Subcutaneous abdominal adipose tissue (tissue), 5 donors: ENCODE measurements at regions not wholly inside any gene's neighbourhood (a gene's known extent, or its start where the extent isn't known, plus 50 kb on each side); places are given as distances from the start of the nearest gene placed in this dataset.

Experiments
- H3K27ac ChIP-seq: one replicate; pipeline ENCODE4 v1.7.0; 2013; ENCODE audit warnings: low read depth, mild to moderate bottlenecking, inconsistent platforms, low read length, moderate library complexity
- H3K27me3 ChIP-seq, 5 donors: one replicate each; pipeline ENCODE4 v1.7.0; 2013; ENCODE audit warnings: low read length in 5 of 5, inconsistent platforms in 1 of 5; ENCODE audit not compliant: control insufficient read depth in 5 of 5, insufficient read depth in 4 of 5
- H3K36me3 ChIP-seq, 5 donors: one replicate each; pipeline ENCODE4 v1.7.0; 2013; ENCODE audit warnings: low read length in 5 of 5; ENCODE audit not compliant: control insufficient read depth in 5 of 5, insufficient read depth in 5 of 5
- H3K4me1 ChIP-seq, 5 donors: one replicate each; pipeline ENCODE4 v1.7.0; 2013; ENCODE audit warnings: low read length in 5 of 5, mild to moderate bottlenecking in 3 of 5, moderate library complexity in 1 of 5; ENCODE audit not compliant: control insufficient read depth in 5 of 5, insufficient read depth in 5 of 5
- H3K4me3 ChIP-seq, 5 donors: one replicate each; pipeline ENCODE4 v1.7.0; 2013; ENCODE audit warnings: low read length in 5 of 5, low read depth in 1 of 5
- H3K9ac ChIP-seq, 5 donors: one replicate each; pipeline ENCODE4 v1.7.0; 2013; ENCODE audit warnings: low read length in 5 of 5, mild to moderate bottlenecking in 4 of 5, moderate library complexity in 3 of 5
- H3K9me3 ChIP-seq, 5 donors: one replicate each; pipeline ENCODE4 v1.7.0; 2013; ENCODE audit warnings: low read length in 5 of 5; ENCODE audit not compliant: control insufficient read depth in 5 of 5
- donor health status: healthy.
- donor health status: healthy.
- donor health status: healthy.
- donor health status: healthy.
- donor health status: healthy.

- Histone ChIP-seq H3K9me3 (peaks cover 5 to 41% (median 24%) of the 10 kb centered on the region in 5 donors), H3K36me3 (no peaks in the 10 kb centered on the region), H3K27me3 (no peaks in the 10 kb centered on the region), H3K9ac (no peak overlapping the region), H3K4me3 (no peak overlapping the region), H3K4me1 (no peaks in the 10 kb centered on the region), H3K27ac (no peak overlapping the region)
Measured at GRCh38 chr1:187949567-187949966, 1120.8 kb downstream of the PLA2G4A start.

GRCh38 chr1:187951817-187952216 is 1123.1 kb downstream of the PLA2G4A start:
- no peaks in the 10 kb centered on the region for H3K27me3 ChIP-seq
- no peak overlapping the region for H3K27ac ChIP-seq
- peaks cover 0 to under 1% (median 0%) of the 10 kb centered on the region in 5 donors for H3K4me1 ChIP-seq
- no peak overlapping the region for H3K9ac ChIP-seq
- peaks cover 5 to 36% (median 19%) of the 10 kb centered on the region in 5 donors for H3K9me3 ChIP-seq
- H3K36me3 ChIP-seq: no peaks in the 10 kb centered on the region
- no peak overlapping the region for H3K4me3 ChIP-seq

- H3K9ac ChIP-seq: no peak overlapping the region
- H3K27ac ChIP-seq: no peak overlapping the region
- no peaks in the 10 kb centered on the region for H3K27me3 ChIP-seq
- peaks cover 0 to 5% (median 0%) of the 10 kb centered on the region in 5 donors for H3K4me1 ChIP-seq
- H3K36me3 ChIP-seq: no peaks in the 10 kb centered on the region
- H3K4me3 ChIP-seq: no peak overlapping the region
- H3K9me3 ChIP-seq: peaks cover 5 to 30% (median 17%) of the 10 kb centered on the region in 5 donors
Measured at GRCh38 chr1:187952446-187952845, 1123.7 kb downstream of the PLA2G4A start.

- H3K4me3 ChIP-seq: no peak overlapping the region
- H3K9me3 ChIP-seq: peaks cover 4 to 16% (median 7%) of the 10 kb centered on the region in 5 donors
- no peaks in the 10 kb centered on the region for H3K36me3 ChIP-seq
- H3K4me1 ChIP-seq: peaks cover 0 to 5% (median 0%) of the 10 kb centered on the region in 5 donors
- no peak overlapping the region for H3K27ac ChIP-seq
- no peak overlapping the region for H3K9ac ChIP-seq
- no peaks in the 10 kb centered on the region for H3K27me3 ChIP-seq
Measured at GRCh38 chr1:187956975-187957374, 1128.2 kb downstream of the PLA2G4A start.

DNA sequence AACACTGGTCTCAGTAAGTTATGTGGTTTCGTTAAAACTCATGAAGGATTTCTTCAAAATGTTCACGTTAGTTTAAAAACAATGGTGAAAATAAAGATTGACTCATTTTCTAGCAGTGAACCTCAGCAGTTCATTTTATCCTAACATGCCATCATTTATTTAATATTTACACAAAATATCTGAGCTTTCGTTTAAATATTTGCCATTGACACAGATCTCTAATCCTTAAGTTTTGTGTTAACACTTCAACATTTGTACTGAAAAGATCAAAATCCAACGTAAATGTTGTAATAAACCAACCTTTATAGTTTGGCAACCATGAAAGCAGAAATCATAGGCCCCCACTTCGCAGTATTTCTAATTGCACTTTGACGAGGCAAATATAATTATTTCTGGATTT is 1129.5 kb downstream of the PLA2G4A start:
- Histone ChIP-seq H3K27ac (no peak overlapping the region), H3K4me1 (peaks cover 0 to 5% (median 0%) of the 10 kb centered on the region in 5 donors), H3K36me3 (no peaks in the 10 kb centered on the region), H3K9ac (no peak overlapping the region), H3K9me3 (peaks cover 0 to 5% (median 0%) of the 10 kb centered on the region in 5 donors), H3K27me3 (no peaks in the 10 kb centered on the region), H3K4me3 (no peak overlapping the region)

DNA sequence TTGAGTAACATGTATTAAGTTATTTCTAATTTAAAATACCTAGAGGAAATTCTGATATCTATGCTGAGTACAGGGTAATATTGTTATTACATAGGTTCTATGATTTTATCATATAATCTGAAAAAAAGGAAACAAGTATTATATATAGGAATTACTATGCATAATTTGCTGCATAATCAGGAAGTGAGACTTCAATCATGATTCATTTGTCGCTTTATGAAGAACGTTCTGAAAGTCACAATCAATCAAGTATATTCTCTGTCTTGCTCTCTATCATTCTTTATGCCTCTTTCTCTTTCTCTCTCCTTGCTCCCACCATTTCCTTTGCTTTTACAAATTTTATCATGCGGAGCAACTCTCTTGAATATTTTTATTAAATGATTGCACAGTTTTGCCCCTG is 1130.3 kb downstream of the PLA2G4A start:
- H3K4me1 ChIP-seq: peaks cover 0 to 5% (median 0%) of the 10 kb centered on the region in 5 donors
- H3K27me3 ChIP-seq: no peaks in the 10 kb centered on the region
- H3K4me3 ChIP-seq: no peak overlapping the region
- no peak overlapping the region for H3K27ac ChIP-seq
- no peak overlapping the region for H3K9ac ChIP-seq
- no peaks in the 10 kb centered on the region for H3K36me3 ChIP-seq
- H3K9me3 ChIP-seq: no peaks in the 10 kb centered on the region

GRCh38 chr1:187960125-187960638 is 1131.4 kb downstream of the PLA2G4A start:
- Histone ChIP-seq H3K4me1 (peaks cover 0 to 5% (median 0%) of the 10 kb centered on the region in 5 donors), H3K9ac (no peak overlapping the region), H3K27me3 (no peaks in the 10 kb centered on the region), H3K36me3 (no peaks in the 10 kb centered on the region), H3K4me3 (no peak overlapping the region), H3K27ac (no peak overlapping the region), H3K9me3 (no peaks in the 10 kb centered on the region)

DNA sequence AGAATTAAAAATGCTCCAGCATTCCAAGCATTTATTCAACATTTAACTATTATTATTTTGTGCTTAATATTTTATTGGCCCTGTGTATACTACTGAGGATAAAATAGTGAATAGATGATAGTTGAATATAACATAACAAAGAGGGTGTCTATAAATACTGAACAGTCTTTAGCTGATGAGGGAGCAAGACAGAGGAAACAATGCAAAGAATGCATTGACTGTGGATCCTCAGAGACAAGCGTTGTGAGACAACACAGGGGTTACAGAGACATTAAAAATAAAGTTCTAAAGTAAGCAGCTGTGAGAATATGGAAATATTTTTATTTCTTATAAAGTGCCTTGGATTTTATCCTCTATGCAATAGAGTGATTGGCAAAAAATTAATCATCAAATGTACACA is 1133.1 kb downstream of the PLA2G4A start:
- no peak overlapping the region for H3K4me3 ChIP-seq

DNA sequence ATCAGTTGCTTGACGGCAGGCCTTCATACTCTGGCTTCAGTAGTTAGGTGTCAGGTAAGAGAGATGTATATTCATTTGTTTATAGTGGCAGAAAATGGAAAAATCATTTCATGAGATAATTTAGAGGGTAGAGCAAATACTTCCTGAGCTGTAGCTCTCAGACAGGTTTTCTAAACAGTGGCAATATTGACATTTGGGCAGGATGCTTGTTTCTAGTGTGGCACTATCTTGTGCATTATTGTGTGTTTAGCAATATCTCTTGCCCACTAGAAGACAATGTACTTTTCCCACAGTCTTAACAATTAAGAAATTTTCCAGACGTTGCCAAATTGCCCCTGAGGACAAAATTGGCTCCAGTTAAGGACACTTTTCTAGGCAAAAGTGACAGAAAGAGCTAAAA is 1143.1 kb downstream of the PLA2G4A start:
- H3K27me3 ChIP-seq: no peaks in the 10 kb centered on the region

More for the DNA sequence above, 1133.1 kb downstream of the PLA2G4A start:
- Histone ChIP-seq H3K9me3 (no peaks in the 10 kb centered on the region), H3K4me1 (peaks cover 0 to 4% (median 0%) of the 10 kb centered on the region in 5 donors), H3K27me3 (no peaks in the 10 kb centered on the region), H3K9ac (no peak overlapping the region), H3K36me3 (no peaks in the 10 kb centered on the region), H3K27ac (no peak overlapping the region)

GRCh38 chr1:187977298-187977697 is 1148.5 kb downstream of the PLA2G4A start:
- Histone ChIP-seq H3K27ac (no peak overlapping the region), H3K4me1 (no peaks in the 10 kb centered on the region), H3K9ac (no peak overlapping the region), H3K36me3 (no peaks in the 10 kb centered on the region), H3K9me3 (peaks cover 0 to 4% (median 0%) of the 10 kb centered on the region in 5 donors), H3K4me3 (no peak overlapping the region), H3K27me3 (no peaks in the 10 kb centered on the region)

More for the DNA sequence above, 1143.1 kb downstream of the PLA2G4A start:
- Histone ChIP-seq H3K27ac (no peak overlapping the region), H3K9me3 (no peaks in the 10 kb centered on the region), H3K36me3 (no peaks in the 10 kb centered on the region), H3K4me1 (peaks cover 0 to 2% (median 0%) of the 10 kb centered on the region in 5 donors), H3K9ac (no peak overlapping the region), H3K4me3 (no peak overlapping the region)
